ENCODE measurements at regions not wholly inside any gene's neighbourhood (a gene's known extent, or its start where the extent isn't known, plus 50 kb on each side); places are given as distances from the start of the nearest gene placed in this dataset.

DNA sequence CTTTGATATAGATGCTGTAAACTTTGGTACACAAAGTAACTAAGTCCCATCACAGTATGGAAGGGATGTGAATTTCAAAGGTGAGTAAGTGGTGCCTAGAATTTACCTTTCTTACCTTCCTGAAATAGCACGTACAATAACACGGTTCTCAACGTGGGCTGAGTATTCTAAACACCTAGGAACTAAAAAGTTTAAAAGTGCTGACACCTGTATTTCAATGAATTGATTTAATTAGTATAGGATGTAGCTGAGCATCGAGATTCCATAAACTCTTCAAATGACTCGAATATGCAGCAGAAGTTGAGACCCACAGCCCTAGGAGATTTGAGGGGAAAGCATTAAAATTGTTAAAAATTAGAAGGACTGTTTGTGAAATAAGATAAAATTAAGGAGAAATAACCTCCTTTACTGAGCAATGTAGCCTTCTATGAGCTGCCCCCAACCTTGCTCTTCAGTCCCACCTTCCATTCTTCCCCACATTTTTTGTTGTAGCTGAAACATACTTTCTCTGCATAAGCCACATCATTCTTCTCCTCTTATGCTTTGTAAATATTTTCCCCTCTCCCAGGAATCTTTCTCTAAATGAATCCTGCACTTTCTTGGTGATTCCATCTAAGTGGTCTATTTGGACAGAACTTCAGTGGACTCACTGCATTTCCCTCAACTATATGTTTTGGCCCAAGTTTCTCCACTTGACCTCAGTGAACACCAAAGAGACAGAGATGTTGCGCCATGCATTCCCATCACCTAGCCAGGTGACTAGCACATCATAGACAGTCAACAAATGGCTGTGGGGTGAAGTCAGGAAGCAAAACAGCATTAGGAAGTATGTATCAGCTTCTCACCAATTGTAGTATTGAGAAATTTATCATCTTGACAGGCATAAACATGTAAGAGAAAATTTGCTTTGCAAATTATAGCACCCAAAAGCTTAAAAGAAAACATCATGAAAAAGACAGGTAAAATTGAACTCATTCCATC is 156.5 kb upstream of the TAS2R1 start:
- Mint-ChIP-seq H3K9me3 (no peaks in the 10 kb centered on the region), H3K4me1 (ENCODE audit: low read depth) (no peaks in the 10 kb centered on the region), H3K4me3 (no peak overlapping the region), H3K27me3 (peaks cover 1% of the 10 kb centered on the region), H3K27ac (no peak overlapping the region), H3K36me3 (ENCODE audit: low read depth) (no peaks in the 10 kb centered on the region)
- POLR2A ChIA-PET: no interaction called here
- TF ChIP-seq, protein P1, sequence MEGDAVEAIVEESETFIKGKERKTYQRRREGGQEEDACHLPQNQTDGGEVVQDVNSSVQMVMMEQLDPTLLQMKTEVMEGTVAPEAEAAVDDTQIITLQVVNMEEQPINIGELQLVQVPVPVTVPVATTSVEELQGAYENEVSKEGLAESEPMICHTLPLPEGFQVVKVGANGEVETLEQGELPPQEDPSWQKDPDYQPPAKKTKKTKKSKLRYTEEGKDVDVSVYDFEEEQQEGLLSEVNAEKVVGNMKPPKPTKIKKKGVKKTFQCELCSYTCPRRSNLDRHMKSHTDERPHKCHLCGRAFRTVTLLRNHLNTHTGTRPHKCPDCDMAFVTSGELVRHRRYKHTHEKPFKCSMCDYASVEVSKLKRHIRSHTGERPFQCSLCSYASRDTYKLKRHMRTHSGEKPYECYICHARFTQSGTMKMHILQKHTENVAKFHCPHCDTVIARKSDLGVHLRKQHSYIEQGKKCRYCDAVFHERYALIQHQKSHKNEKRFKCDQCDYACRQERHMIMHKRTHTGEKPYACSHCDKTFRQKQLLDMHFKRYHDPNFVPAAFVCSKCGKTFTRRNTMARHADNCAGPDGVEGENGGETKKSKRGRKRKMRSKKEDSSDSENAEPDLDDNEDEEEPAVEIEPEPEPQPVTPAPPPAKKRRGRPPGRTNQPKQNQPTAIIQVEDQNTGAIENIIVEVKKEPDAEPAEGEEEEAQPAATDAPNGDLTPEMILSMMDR (IDR thresholded peaks at IDR 0.05): no peak
- no peak for ATAC-seq
- no peak for DNase-seq
- intact Hi-C loops (cut with micrococcal nuclease): no loop called here
- CTCF ChIA-PET: no interaction called here

- POLR2A ChIA-PET: no interaction called here
- TF ChIP-seq, protein P1 (IDR thresholded peaks at IDR 0.05): no peak
- intact Hi-C loops (cut with micrococcal nuclease): no loop called here
- peaks cover 1% of the 10 kb centered on the region for H3K27me3 Mint-ChIP-seq
- CTCF ChIA-PET: no interaction called here
- peaks cover 4% of the 10 kb centered on the region for H3K9me3 Mint-ChIP-seq
- no peaks in the 10 kb centered on the region for H3K4me1 Mint-ChIP-seq (ENCODE audit: low read depth)
- H3K27ac Mint-ChIP-seq: no peak overlapping the region
- no peak for DNase-seq
- no peak overlapping the region for H3K4me3 Mint-ChIP-seq
- H3K36me3 Mint-ChIP-seq (ENCODE audit: low read depth): no peaks in the 10 kb centered on the region
- ATAC-seq: no peak
Observed at GRCh38 chr5:9785751-9786150, 155.6 kb upstream of the TAS2R1 start.

GRCh38 chr5:9784231-9784630 is 154.1 kb upstream of the TAS2R1 start:
- H3K4me1 Mint-ChIP-seq (ENCODE audit: low read depth): no peaks in the 10 kb centered on the region
- intact Hi-C loops (cut with micrococcal nuclease): no loop called here
- no peak overlapping the region for H3K4me3 Mint-ChIP-seq
- H3K27ac Mint-ChIP-seq: no peak overlapping the region
- no peaks in the 10 kb centered on the region for H3K36me3 Mint-ChIP-seq (ENCODE audit: low read depth)
- peaks cover 1% of the 10 kb centered on the region for H3K27me3 Mint-ChIP-seq
- CTCF ChIA-PET: no interaction called here
- ATAC-seq (no peak), DNase-seq (no peak)
- peaks cover 10% of the 10 kb centered on the region for H3K9me3 Mint-ChIP-seq
- TF ChIP-seq, protein P1 (IDR thresholded peaks at IDR 0.05): no peak
- POLR2A ChIA-PET: interaction anchor here (1.4 kb wide), 1 partner anchor 9 kb away, joined by 3 read pairs; no protein-coding TSS in a partner anchor

- TF ChIP-seq, protein P1 (IDR thresholded peaks at IDR 0.05): no peak
- Mint-ChIP-seq H3K9me3 (peaks cover 10% of the 10 kb centered on the region), H3K4me1 (ENCODE audit: low read depth) (no peaks in the 10 kb centered on the region), H3K36me3 (ENCODE audit: low read depth) (no peaks in the 10 kb centered on the region), H3K27ac (no peak overlapping the region), H3K27me3 (peaks cover 1% of the 10 kb centered on the region), H3K4me3 (no peak overlapping the region)
- intact Hi-C loops (cut with micrococcal nuclease): no loop called here
- DNase-seq (no peak), ATAC-seq (no peak)
- POLR2A ChIA-PET: no interaction called here
- CTCF ChIA-PET: no interaction called here
Observed at GRCh38 chr5:9782826-9783560, 152.8 kb upstream of the TAS2R1 start.

GRCh38 chr5:9781890-9782289 is 151.7 kb upstream of the TAS2R1 start:
- Mint-ChIP-seq H3K9me3 (peaks cover 10% of the 10 kb centered on the region), H3K4me1 (ENCODE audit: low read depth) (no peaks in the 10 kb centered on the region), H3K27ac (no peak overlapping the region), H3K36me3 (ENCODE audit: low read depth) (no peaks in the 10 kb centered on the region), H3K4me3 (no peak overlapping the region), H3K27me3 (peaks cover 1% of the 10 kb centered on the region)
- CTCF ChIA-PET: no interaction called here
- POLR2A ChIA-PET: no interaction called here
- TF ChIP-seq, protein P1 (IDR thresholded peaks at IDR 0.05): no peak
- DNase-seq (no peak), ATAC-seq (no peak)
- intact Hi-C loops (cut with micrococcal nuclease): no loop called here
